ENCODE measurements at regions not wholly inside any gene's neighbourhood (a gene's known extent, or its start where the extent isn't known, plus 50 kb on each side); places are given as distances from the start of the nearest gene placed in this dataset.
"Not testable (repeated sequence)": the region's sequence is repeated elsewhere in the genome, so short reads cannot be mapped to it uniquely, and the experiment has no call there.

DNA sequence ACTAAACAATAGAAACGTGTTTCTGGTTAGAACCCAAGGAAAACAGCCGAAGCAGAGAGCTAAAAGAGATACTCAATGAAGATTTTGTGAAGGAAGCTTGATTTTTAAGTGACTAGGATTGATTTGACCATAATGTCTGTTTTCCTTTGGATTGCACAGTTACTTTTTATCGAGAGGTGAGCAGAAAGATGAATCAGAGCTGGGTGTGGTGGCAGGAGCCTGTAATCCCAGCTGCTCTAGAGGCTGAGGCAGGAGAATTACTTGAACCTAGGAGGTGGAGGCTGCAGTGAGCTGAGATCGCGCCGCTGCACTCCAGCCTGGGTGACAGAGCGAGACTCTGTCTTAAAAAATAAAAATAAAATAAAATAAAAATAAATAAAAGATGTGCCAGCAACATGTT is 186.9 kb upstream of the HMHB1 start:
- TF ChIP-seq, protein P1, sequence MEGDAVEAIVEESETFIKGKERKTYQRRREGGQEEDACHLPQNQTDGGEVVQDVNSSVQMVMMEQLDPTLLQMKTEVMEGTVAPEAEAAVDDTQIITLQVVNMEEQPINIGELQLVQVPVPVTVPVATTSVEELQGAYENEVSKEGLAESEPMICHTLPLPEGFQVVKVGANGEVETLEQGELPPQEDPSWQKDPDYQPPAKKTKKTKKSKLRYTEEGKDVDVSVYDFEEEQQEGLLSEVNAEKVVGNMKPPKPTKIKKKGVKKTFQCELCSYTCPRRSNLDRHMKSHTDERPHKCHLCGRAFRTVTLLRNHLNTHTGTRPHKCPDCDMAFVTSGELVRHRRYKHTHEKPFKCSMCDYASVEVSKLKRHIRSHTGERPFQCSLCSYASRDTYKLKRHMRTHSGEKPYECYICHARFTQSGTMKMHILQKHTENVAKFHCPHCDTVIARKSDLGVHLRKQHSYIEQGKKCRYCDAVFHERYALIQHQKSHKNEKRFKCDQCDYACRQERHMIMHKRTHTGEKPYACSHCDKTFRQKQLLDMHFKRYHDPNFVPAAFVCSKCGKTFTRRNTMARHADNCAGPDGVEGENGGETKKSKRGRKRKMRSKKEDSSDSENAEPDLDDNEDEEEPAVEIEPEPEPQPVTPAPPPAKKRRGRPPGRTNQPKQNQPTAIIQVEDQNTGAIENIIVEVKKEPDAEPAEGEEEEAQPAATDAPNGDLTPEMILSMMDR (IDR thresholded peaks at IDR 0.05 in 8 of 11, conservative IDR thresholded peaks at IDR 0.05 in 3 of 11): not testable (repeated sequence)
- TF ChIP-seq POLR2A, POLR2AphosphoS5 (IDR thresholded peaks at IDR 0.05): not testable (repeated sequence)

All from spleen (tissue), 7 donors.